ENCODE measurements at regions not wholly inside any gene's neighbourhood (a gene's known extent, or its start where the extent isn't known, plus 50 kb on each side); places are given as distances from the start of the nearest gene placed in this dataset.
"Not testable (repeated sequence)": the region's sequence is repeated elsewhere in the genome, so short reads cannot be mapped to it uniquely, and the experiment has no call there.

DNA sequence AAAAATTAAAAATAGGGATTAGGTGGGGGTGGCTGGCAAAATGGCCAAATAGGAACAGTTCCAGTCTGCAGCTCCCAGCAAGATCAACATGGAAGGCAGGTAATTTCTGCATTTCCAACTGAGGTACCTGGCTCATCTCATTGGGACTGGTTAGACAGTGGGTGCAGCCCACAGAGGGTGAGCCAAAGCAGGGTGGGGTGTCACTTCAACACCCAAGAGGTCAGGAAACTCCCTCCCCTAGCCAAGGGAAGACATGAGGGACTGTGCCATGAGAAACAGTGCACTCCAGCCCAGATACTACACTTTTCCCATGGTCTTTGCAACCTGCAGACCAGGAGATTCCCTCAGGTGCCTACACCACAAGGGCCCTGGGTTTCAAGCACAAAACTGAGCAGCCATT, 109.3 kb upstream of the CAB39 start:
- TF ChIP-seq, protein P1, sequence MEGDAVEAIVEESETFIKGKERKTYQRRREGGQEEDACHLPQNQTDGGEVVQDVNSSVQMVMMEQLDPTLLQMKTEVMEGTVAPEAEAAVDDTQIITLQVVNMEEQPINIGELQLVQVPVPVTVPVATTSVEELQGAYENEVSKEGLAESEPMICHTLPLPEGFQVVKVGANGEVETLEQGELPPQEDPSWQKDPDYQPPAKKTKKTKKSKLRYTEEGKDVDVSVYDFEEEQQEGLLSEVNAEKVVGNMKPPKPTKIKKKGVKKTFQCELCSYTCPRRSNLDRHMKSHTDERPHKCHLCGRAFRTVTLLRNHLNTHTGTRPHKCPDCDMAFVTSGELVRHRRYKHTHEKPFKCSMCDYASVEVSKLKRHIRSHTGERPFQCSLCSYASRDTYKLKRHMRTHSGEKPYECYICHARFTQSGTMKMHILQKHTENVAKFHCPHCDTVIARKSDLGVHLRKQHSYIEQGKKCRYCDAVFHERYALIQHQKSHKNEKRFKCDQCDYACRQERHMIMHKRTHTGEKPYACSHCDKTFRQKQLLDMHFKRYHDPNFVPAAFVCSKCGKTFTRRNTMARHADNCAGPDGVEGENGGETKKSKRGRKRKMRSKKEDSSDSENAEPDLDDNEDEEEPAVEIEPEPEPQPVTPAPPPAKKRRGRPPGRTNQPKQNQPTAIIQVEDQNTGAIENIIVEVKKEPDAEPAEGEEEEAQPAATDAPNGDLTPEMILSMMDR (IDR thresholded peaks at IDR 0.05; ENCODE audit: low read length): not testable (repeated sequence)
- not testable (repeated sequence) for TF ChIP-seq EZH2 (IDR thresholded peaks at IDR 0.05; ENCODE audit: borderline replicate concordance, low read length)
